GM20431 (cell line): ENCODE measurements at regions not wholly inside any gene's neighbourhood (a gene's known extent, or its start where the extent isn't known, plus 50 kb on each side); places are given as distances from the start of the nearest gene placed in this dataset.
"Not testable (repeated sequence)": the region's sequence is repeated elsewhere in the genome, so short reads cannot be mapped to it uniquely, and the experiment has no call there.

Experiments
- in situ Hi-C: fragments of 300-500 bp; cut with MseI, MboI; formaldehyde crosslinking; loops from one replicate; pipeline ENCODE4 v1.15.0; 2020; ENCODE audit warnings: low sequenced_read_pairs; ENCODE audit not compliant: unreplicated experiment

- in situ Hi-C loops = no loop called here
Measured at GRCh38 chr2:59223742-59224141, 982.6 kb upstream of the FANCL start.

- in situ Hi-C loops = no loop called here
Measured at GRCh38 chr2:59217360-59217759, 976.2 kb upstream of the FANCL start.

GRCh38 chr2:59206361-59206760 lies 965.2 kb upstream of the FANCL start:
- in situ Hi-C loops = no loop called here

GRCh38 chr2:59204040-59204439 lies 962.9 kb upstream of the FANCL start:
- in situ Hi-C loops = no loop called here

GRCh38 chr2:59196491-59196890 lies 955.4 kb upstream of the FANCL start:
- in situ Hi-C loops = no loop called here

GRCh38 chr2:59195851-59196250 lies 954.7 kb upstream of the FANCL start:
- in situ Hi-C loops = no loop called here

GRCh38 chr2:59191781-59192180 lies 950.7 kb upstream of the FANCL start:
- in situ Hi-C loops = no loop called here

- in situ Hi-C loops = no loop called here
Measured at GRCh38 chr2:59190518-59190917, 949.4 kb upstream of the FANCL start.

- in situ Hi-C loops = no loop called here
Measured at GRCh38 chr2:59184276-59185020, 943.3 kb upstream of the FANCL start.

- in situ Hi-C loops = no loop called here
Measured at GRCh38 chr2:59183070-59183469, 941.9 kb upstream of the FANCL start.

- in situ Hi-C loops = no loop called here
Measured at GRCh38 chr2:59182249-59182648, 941.1 kb upstream of the FANCL start.

- in situ Hi-C loops = no loop called here
Measured at GRCh38 chr2:59181347-59181746, 940.2 kb upstream of the FANCL start.

- in situ Hi-C loops = no loop called here
Measured at GRCh38 chr2:59180621-59181020, 939.5 kb upstream of the FANCL start.

GRCh38 chr2:59180111-59180510 lies 939.0 kb upstream of the FANCL start:
- in situ Hi-C loops = no loop called here

- in situ Hi-C loops = no loop called here
Measured at GRCh38 chr2:59177748-59178147, 936.6 kb upstream of the FANCL start.

- in situ Hi-C loops = no loop called here
Measured at GRCh38 chr2:59176737-59177136, 935.6 kb upstream of the FANCL start.

GRCh38 chr2:59174536-59175243 lies 933.6 kb upstream of the FANCL start:
- in situ Hi-C loops = no loop called here

GRCh38 chr2:59173325-59173724 lies 932.2 kb upstream of the FANCL start:
- in situ Hi-C loops = no loop called here

- in situ Hi-C loops = no loop called here
Measured at GRCh38 chr2:59171019-59171418, 929.9 kb upstream of the FANCL start.

GRCh38 chr2:59168766-59169165 lies 927.6 kb upstream of the FANCL start:
- in situ Hi-C loops = no loop called here

GRCh38 chr2:59167514-59167913 lies 926.4 kb upstream of the FANCL start:
- in situ Hi-C loops = no loop called here

GRCh38 chr2:59157908-59158307 lies 916.8 kb upstream of the FANCL start:
- in situ Hi-C loops = not testable (repeated sequence)
